Heart right ventricle (tissue), 16 donors: ENCODE measurements at regions not wholly inside any gene's neighbourhood (a gene's known extent, or its start where the extent isn't known, plus 50 kb on each side); places are given as distances from the start of the nearest gene placed in this dataset.

Experiments
- ATAC-seq, 8 donors: fragments of 200-7000 bp; cut with Tn5 transposase; one replicate each; pipeline ENCODE4 v1.9.1; 2020; ENCODE audit warnings: mild to moderate bottlenecking in 8 of 8, moderate library complexity in 8 of 8, moderate number of reproducible peaks in 1 of 8
- DNase-seq, 2 donors: peaks; one replicate each; pipeline ENCODE4 v3.0.0-alpha.2; 2020
- H3K27ac ChIP-seq, 10 donors: fragments of 200-600 bp; sonication (generic) in 2 of 10; one replicate each; pipeline versions ENCODE4 v1.5.0 to v1.8.0; 2020 to 2022; ENCODE audit warnings: mild to moderate bottlenecking in 3 of 10
- H3K27me3 ChIP-seq, 7 donors: fragments of 200-600 bp; one replicate each; pipeline ENCODE4 v1.8.0; 2021 to 2022; ENCODE audit warnings: mild to moderate bottlenecking in 2 of 7
- H3K36me3 ChIP-seq, 9 donors: fragments of 200-600 bp; sonication (generic) in 1 of 9; one replicate each; pipeline versions ENCODE4 v1.5.0 to v1.8.0; 2020 to 2022; ENCODE audit warnings: mild to moderate bottlenecking in 2 of 9
- H3K4me1 ChIP-seq, 9 donors: fragments of 200-600 bp; sonication (generic) in 1 of 9; one replicate each; pipeline versions ENCODE4 v1.5.0 to v1.8.0; 2020 to 2022; ENCODE audit warnings: mild to moderate bottlenecking in 4 of 9
- H3K4me3 ChIP-seq, 10 donors: fragments of 200-600 bp; sonication (generic) in 2 of 10; one replicate each; pipeline versions ENCODE4 v1.5.0 to v1.8.0; 2020 to 2022; ENCODE audit warnings: mild to moderate bottlenecking in 7 of 10, moderate library complexity in 2 of 10
- H3K9me3 ChIP-seq, 11 donors: fragments of 200-600 bp in 10 of 11; sonication (generic) in 2 of 11; one replicate each; pipeline versions ENCODE4 v1.5.0 to v1.8.0; 2013 to 2022; ENCODE audit warnings: mild to moderate bottlenecking in 2 of 11, control low read depth in 1 of 11, moderate library complexity in 1 of 11
- WGBS, 2 donors: extraction: QIAGEN DNeasy Blood & Tissue Kit; methylation state at CpG; one replicate each; pipeline ENCODE4 v1.1.7; 2013; ENCODE audit warnings: inconsistent platforms in 1 of 2; 5-methylcytosine and 5-hydroxymethylcytosine counted together
- intact Hi-C, 10 donors: fragments of 100-400 bp; cut with DNase I; formaldehyde crosslinking; loops; one replicate each; pipeline versions ENCODE4 v1.11.1 to v1.14.2; 2022
- TF ChIP-seq, protein P1 (sequence below), 9 donors: fragments of 200-600 bp; sonication (generic) in 2 of 9; IDR thresholded peaks; one replicate each; pipeline versions ENCODE4 v1.5.0 to v1.8.0; 2021 to 2022; ENCODE audit warnings: antibody characterized with exemption in 9 of 9, mild to moderate bottlenecking in 5 of 9, moderate library complexity in 1 of 9
- donor health status: Arrhythmogenic right ventricular cardiomyopathy.
- donor health status: ischemic (EF 13 %, LVEDD 7.1; RV severe dilation, severe dysfunction).
- donor health status: healthy with polysubstance abuse.
- donor health status: DM: no; HTN: yes; CAD: no.
- donor health status: DM: no; HTN: no; CAD: no.
- donor health status: ischemic (EF 25% LVEDD 6.9; RV normal size, moderate dysfunction).
- donor health status: ischemic (EF 25% LVEDD 5.7; RV mildly dilated, moderate dysfunction).
- donor health status: healthy.
- donor health status: DM: yes; HTN: yes; CAD: no.
- donor health status: Ischemic cardiomyopathy.
- donor health status: ischemic (EF 35%, LVEDD 5.7; RV mildly dilated, moderate dysfunction).
- donor health status: nonischemic (EF 11% LVEDD 7.7; RV severe dilation, severe dysfunction).
- donor health status: DM: yes; HTN: yes; CAD: no.
- donor health status: PGD.
- donor health status: ischemic (EF 29% LVEDD 5.4; RV normal size, mild dysfunction).
- donor health status: nonischemic (EF 23%, LVEDD 6.1; RV moderate dilation, normal function).

GRCh38 chr12:22781339-22781738, 156.4 kb downstream of the ETNK1 start:
- intact Hi-C loops = no loop called here
- Histone ChIP-seq H3K36me3 (no peaks in the 10 kb centered on the region), H3K27ac (no peak overlapping the region), H3K27me3 (no peaks in the 10 kb centered on the region), H3K4me1 (no peaks in the 10 kb centered on the region), H3K9me3 (peaks cover 0 to 17% (median 0%) of the 10 kb centered on the region in 11 donors), H3K4me3 (no peak overlapping the region)
- no peak for DNase-seq
- 76 to 87% methylated on average over 3 of the region's 3 CpGs for WGBS, 2 donors
- TF ChIP-seq, protein P1, sequence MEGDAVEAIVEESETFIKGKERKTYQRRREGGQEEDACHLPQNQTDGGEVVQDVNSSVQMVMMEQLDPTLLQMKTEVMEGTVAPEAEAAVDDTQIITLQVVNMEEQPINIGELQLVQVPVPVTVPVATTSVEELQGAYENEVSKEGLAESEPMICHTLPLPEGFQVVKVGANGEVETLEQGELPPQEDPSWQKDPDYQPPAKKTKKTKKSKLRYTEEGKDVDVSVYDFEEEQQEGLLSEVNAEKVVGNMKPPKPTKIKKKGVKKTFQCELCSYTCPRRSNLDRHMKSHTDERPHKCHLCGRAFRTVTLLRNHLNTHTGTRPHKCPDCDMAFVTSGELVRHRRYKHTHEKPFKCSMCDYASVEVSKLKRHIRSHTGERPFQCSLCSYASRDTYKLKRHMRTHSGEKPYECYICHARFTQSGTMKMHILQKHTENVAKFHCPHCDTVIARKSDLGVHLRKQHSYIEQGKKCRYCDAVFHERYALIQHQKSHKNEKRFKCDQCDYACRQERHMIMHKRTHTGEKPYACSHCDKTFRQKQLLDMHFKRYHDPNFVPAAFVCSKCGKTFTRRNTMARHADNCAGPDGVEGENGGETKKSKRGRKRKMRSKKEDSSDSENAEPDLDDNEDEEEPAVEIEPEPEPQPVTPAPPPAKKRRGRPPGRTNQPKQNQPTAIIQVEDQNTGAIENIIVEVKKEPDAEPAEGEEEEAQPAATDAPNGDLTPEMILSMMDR (IDR thresholded peaks at IDR 0.05) = no peak
- ATAC-seq = no peak

DNA sequence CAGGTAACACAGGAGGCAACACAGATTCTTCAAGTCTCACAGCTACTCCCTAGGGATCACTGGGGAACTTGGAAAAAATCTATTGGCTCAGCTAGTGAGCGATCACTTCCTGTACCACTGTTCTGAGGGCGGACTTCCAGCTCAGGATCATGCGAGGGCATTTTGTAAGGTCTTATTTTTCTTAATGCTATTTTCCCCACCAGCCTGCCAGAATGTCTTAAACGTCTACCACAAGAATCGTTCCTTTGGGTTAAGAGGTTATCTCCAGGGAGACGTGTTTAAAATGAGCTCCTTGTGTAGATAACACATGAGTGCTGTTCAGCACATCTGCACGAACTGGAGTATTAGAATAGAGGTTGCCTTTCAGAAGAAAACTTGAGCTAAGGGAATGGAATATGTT, 162.6 kb downstream of the ETNK1 start:
- 28 to 31% methylated on average over 7 of the region's 7 CpGs for WGBS, 2 donors
- TF ChIP-seq, protein P1 (IDR thresholded peaks at IDR 0.05) = no peak
- Histone ChIP-seq H3K4me1 (no peaks in the 10 kb centered on the region), H3K4me3 (no peak overlapping the region), H3K36me3 (no peaks in the 10 kb centered on the region), H3K27ac (no peak overlapping the region), H3K27me3 (no peaks in the 10 kb centered on the region), H3K9me3 (peaks cover 0 to 13% (median 0%) of the 10 kb centered on the region in 11 donors)
- ATAC-seq (peak in 2 of 8 donors; percentile 45 to 58), DNase-seq (no peak)
- intact Hi-C loops = no loop called here

DNA sequence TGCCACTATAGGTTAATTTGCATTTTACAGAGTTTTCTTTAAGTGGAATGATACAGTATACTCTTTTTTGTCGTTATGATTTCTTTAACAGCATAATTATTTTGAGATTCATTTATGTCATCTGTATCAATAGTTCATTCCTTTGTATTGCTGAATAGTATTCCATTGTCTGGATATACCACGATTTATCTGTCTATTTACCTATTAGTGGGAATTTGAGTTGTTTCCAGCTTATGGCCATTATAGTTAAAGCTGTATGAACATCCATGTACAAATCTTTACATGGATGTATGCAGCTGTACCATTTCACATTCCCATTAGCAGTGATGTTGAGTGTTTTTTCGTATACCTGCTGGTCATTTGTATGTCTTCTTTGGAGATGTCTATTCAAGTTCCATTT, 163.9 kb downstream of the ETNK1 start:
- Histone ChIP-seq H3K4me3 (no peak overlapping the region), H3K4me1 (no peaks in the 10 kb centered on the region), H3K27ac (no peak overlapping the region), H3K9me3 (peaks cover 0 to 13% (median 0%) of the 10 kb centered on the region in 11 donors), H3K36me3 (no peaks in the 10 kb centered on the region), H3K27me3 (no peaks in the 10 kb centered on the region)
- 90 to 92% methylated on average over 3 of the region's 3 CpGs for WGBS, 2 donors
- intact Hi-C loops = no loop called here
- DNase-seq (no peak), ATAC-seq (no peak)
- TF ChIP-seq, protein P1 (IDR thresholded peaks at IDR 0.05) = no peak

DNA sequence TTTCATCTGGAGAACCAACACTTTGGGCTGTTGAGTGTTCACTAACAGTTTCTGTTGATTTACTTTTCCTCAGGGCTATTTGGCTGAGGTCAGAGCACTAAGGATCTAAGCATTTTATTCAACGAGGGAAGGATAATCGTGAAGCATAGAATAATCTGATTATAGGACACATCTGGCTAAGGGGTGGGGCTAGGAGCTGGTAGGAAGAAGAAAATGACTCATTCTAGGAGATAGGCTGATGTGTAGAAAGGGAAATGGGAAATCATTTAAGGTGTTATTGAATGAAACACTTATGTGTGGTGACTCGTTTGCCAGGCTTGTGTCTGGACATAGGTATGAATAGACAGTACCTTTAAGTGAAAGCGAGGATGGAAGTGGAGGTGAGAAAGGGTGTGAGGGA, 167.2 kb downstream of the ETNK1 start:
- no peak for ATAC-seq

More for the DNA sequence above, 167.2 kb downstream of the ETNK1 start:
- WGBS, 2 donors = 44 to 65% methylated on average over 4 of the region's 4 CpGs
- no peaks in the 10 kb centered on the region for H3K27me3 ChIP-seq
- no peaks in the 10 kb centered on the region for H3K4me1 ChIP-seq
- intact Hi-C loops = no loop called here
- TF ChIP-seq, protein P1 (IDR thresholded peaks at IDR 0.05) = no peak
- no peak overlapping the region for H3K4me3 ChIP-seq
- no peak for DNase-seq
- peaks cover 0 to 13% (median 0%) of the 10 kb centered on the region in 11 donors for H3K9me3 ChIP-seq
- H3K27ac ChIP-seq = no peak overlapping the region
- H3K36me3 ChIP-seq = no peaks in the 10 kb centered on the region
